ENCODE measurements at regions not wholly inside any gene's neighbourhood (a gene's known extent, or its start where the extent isn't known, plus 50 kb on each side); places are given as distances from the start of the nearest gene placed in this dataset.

DNA sequence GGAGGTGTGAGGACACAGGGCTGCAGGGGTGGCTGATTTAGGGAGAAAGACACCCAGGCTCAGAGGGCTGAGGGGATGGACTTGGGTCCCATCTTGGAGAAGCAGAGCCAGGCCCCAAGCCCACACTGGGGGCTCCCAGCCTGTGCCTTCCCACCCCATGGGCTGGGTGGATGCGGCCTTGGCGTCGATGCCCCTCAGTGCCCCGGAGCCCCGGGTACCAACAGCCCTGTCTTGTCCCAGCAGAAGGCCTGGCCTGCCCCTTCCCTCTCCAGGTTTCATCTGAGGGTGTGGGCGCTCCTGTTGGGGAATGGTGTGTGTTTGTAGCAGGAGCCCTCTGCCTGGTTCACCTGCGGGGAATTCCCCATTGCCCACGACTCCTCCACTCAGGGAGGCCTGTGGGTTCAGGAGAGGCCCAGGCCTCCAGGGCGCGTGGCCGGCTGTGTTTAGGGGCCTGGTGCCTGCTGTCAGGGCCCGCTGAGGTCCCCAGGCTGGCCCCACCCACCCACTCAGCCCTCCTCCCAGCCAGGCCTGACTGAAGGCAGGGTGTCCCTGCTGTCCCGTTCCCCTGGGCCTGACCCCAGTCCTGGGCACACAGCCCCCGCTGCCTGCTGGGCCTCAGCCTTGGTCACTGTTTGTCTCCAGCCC, 51.1 kb upstream of the BEGAIN start:
- no peak for DNase-seq (ENCODE audit: low spot score)

DNA sequence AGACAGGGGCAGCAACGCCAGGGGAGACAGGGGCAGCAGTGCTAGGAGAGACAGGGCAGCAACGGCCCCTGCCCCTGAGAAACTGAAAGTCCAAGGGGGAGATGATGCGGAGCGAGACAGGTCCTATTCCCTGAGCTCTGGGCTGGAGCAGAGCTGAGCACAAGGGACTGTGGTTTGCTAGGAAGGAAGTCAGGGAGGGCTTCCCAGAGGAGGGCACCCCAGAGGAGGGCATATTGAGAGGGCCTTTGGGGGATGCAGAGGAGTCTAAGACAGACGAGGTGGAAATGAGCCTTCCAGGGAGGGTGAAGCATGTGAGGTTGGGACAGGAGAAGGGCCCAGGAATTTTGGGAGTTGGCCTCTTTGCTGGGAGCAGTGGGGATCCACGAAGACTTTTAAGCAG, 52.1 kb upstream of the BEGAIN start:
- no peak for DNase-seq (ENCODE audit: low spot score)

DNA sequence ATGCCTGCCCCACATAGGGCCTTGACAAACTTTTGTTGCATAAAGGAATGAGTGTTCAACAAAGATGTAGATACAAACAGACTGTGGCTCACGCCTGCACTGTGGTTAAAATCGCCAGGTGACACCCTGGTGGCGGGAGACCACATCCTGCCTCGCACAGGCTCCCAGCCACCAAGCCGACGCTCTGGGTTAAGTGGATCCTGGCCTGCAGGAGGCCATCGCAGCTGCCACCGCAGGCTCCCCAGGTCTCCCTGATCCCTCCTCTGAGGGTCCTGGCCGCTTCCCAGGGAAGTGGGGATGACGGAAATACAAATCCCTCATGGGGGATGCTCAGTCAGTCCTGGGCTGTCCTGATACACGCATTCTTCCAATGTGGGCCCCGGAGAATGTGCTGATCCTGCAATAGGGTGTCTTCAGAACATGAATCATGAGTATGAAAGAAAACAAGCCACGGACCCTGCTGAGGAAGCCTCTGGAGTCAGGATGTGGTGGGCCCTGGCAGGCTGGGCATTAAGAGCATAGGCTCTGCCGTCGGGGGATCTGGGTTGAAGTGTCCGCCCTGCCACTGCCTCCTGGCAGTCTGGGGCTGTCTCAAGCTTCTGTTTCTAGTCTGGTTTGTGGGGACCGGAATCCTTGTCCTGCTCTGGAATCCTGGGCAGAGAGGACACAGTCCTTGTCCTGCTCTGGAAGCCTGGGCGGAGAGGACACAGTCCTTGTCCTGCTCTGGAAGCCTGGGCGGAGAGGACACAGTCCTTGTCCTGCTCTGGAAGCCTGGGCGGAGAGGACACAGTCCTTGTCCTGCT, 53.5 kb upstream of the BEGAIN start:
- peak; percentile 76 for DNase-seq (ENCODE audit: low spot score)

DNA sequence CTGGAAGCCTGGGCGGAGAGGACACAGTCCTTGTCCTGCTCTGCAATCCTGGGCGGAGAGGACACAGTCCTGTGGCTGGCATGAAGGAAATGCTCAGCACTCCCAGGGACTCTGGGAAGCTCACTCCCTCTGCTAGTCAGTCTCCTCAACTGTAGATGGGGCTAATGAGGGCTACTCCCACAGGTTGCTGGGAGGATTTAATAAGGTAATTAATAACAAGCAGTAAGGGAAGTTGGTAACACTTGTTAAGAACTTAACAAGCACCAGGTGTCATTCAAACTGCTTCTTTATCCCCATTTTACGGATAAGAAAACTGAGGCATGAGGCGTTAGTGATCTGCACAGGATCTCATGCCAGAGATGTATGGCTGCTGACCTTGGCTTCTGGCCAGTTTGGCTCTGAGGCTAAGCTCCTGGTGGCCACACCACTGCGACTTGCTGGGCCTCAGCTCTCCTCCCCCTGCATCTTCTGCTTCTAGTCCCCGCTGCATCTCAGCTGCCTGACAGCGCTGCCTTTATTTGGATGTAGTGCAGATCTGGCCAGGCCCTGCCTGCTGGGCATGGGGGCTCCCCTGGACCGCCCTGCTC, 54.1 kb upstream of the BEGAIN start:
- no peak for DNase-seq (ENCODE audit: low spot score)

DNA sequence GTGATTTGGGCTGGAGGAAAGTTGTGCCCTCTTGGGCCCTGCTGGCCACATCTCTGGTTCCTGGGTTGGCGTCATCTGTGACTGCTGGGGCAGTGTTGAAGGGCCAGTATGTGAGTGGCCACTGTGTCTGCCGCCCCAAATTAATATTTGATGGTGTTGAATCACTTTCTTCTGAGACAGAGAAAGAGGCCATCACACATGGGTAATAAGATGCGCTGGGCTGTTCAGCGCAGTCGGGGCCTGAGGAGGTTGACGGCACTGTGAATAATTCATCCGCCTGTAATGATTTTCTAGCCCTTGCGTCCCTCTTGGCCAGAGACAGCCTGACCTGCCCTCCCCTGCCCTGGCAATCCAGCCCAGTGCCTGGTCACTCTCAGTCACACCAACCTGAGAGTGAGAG, 56.2 kb upstream of the BEGAIN start:
- DNase-seq (ENCODE audit: low spot score): no peak

DNA sequence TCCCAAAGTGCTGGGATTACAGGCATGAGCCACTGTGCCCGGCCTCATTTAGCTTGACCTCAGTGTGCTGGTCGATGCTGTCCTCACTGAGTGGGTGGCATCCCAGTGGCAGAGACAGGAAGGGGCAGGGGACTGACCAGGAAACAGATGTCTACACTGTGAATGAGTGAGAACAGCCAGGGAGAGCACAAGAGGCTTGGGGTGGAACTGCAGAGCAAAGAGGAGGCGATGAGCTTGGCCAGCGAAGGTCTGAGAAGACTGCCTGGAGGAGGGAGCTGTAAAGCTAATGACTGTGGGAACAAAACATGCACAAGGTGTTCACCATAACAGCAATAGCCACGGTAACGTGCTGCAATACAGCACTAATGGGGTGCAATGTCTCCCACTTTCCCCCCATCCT, 57.2 kb upstream of the BEGAIN start:
- DNase-seq (ENCODE audit: low spot score): no peak

DNA sequence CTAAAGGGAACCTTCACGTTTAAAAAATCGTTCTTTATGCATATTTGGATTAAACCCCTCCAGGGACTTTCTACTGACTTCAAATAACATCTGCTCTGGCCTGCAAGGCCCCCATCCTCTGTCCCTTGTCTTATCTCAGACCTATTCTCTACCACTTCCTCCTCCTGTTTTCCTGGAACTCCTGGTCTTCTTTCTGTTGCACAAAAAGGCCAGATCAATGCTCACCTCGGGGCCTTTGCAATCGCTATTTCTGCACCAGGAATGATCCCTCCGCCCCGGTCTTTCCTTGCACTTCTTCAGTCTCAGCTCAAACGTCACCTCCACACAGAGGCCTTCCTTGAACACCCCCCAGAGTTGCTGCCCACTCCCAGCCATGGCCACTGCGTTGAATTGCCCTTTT, 57.6 kb upstream of the BEGAIN start:
- DNase-seq (ENCODE audit: low spot score): no peak

DNA sequence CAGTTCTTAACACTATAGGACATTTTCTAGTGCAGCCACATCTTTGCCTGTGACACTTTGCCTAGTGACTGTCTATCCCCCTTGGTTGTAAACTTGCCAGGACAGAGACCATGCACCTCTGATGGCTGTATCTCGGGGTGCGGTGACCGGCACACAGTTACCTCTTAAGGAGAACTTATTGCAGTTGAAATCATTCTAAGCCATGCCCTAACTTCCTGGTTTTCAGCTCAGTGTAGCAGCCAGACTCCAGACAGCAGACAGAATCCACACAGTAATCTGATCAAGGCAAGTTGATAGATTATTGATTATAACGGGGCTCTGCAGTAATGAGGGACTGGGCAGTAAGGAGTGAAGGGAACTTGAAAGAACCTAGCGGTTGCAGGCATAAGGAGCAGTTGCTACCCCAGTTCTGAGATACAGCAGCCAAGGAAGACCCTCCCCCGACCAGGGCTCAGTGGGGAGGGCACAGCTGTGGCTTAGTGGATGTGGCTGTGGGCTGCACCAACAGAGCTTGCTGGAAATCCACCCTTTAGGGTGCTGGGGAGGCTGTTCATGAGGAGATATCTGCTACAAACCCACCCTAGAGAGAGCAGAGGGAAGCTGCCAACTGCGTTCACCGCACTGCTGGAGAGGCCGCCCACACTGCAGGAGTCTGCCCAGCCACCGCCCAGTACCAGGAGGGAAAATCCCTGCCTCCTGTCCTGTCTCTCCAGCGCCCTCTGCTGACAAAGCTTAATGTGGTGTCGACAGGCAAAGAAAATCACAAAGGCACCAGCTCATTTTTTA, 58.2 kb upstream of the BEGAIN start:
- peak; percentile 86 for DNase-seq (ENCODE audit: low spot score)

DNA sequence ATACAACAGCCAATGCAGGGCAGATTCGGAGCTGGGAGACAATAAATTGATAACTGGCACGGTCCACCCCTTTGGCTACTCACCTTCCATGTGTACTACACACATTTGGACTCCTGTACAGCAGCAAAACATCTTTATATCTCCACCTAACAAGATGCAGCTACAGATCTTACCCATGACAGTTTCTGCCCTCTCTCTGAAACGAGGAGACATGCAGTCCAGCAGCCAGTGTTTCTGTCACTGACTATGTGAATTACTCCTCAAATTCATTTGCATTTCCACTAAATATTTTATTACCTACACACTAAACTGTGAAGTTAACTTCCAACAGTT, 58.7 kb upstream of the BEGAIN start:
- DNase-seq (ENCODE audit: low spot score): no peak

DNA sequence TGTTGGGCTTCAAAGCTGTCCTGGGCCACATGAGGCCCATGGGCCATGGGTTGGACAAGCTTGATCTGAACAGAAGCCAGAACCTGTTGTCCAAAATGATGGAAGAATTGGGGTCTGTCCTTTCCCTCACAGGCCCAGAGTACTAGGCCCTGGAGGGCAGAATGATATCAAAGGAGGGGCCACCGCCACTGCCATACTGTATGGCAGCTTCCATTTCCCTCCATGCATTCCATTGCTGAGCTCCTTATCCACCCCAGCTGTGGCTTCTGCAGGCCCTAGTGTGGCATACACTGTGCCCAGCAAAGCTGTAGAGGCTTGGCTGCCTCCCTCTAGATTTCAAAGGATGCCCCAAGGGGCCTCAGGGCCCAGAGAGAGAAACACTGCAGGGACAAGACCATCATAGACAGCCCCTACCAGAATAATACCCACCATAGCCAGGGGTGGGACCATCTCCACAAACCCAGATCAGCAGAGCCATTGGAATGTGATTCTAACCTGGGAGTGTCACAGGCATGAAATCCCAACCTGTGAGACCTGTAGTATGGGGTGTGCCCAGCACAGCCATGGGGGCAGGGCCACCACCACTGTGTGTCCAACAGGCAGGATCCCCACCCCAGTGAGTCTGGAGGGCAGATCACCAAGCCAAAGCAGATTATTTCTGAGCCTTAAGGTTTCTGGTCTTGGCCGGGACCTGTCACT, 61.4 kb upstream of the BEGAIN start:
- no peak for DNase-seq (ENCODE audit: low spot score)

DNA sequence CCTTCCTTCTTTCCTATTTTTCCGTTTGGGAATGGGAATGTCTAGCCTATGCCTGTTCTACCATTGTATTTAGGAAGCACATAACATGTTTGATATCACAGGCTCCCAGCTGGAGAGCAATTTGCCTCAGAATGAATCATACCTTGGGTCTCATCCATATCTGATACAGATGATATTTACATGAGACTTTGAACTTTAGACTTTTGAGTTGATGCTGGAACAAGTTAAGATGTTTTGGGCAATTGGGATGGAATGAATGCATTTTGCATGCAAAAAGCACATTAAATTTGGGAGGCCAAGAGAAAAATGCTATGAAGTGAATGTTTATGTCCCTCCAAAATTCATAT, 61.9 kb upstream of the BEGAIN start:
- DNase-seq (ENCODE audit: low spot score): no peak

DNA sequence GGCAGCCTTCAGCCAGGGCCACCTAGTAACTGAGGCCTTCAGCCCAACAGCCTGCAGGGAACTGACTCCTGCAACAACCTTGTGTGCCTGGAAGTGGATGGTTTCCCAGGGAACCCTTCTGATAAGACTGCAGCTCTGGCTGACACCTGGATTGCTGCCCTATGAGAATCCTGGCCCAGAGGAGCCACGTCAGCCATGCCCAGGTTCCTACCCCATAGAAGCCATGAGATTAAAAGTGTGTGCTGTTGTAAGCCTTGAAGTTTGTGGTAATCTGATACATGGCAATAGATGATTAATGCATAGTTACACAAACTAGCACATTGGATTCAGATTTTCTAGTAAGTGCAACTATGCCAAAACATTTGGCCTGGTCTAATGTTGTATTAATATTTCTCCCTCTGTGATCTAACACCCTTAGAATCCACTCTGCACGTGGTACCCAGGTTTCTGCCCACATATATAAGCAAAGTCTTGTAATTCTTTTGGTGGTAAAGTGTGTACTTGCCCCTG, 64.8 kb upstream of the BEGAIN start:
- no peak for DNase-seq (ENCODE audit: low spot score)

DNA sequence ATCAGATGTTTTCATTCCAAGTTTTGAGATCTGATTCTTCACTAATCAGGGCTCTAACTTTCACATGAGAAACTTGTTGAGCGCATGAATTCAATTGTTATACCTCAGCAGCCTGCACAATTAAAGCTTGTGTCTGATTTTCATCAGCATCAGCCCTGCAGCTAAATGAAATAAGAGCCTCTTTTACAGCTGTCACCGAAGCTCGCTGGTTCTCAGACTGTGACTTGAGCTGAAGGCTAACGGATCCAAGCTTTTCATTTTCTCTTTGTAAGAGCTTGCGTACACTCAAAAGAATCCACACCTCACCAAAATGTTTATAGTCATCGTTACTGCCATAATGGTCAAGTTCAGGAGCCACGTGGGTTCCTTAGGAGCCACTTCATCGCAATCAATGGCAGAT, 65.5 kb upstream of the BEGAIN start:
- no peak for DNase-seq (ENCODE audit: low spot score)

DNA sequence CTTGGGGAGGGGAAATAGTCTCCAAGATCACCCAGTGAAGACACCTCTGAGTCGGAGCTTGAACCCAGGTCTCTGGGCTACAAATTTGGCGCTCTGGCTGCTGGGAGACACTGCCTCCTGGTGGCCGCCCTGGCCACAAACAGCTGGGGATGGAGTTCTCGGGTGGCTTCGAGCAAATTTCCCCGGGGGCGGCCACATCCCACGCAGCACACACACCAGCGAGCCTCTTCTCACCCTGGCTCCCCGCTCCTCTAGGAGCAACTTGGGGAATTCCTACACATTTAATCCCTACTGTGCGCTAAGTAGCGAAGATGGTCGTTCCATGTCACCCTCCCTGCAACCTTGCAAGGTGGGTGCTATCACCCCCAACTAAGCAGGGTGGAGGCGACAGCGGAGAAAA, 66.2 kb upstream of the BEGAIN start:
- DNase-seq (ENCODE audit: low spot score): peak; percentile 36

DNA sequence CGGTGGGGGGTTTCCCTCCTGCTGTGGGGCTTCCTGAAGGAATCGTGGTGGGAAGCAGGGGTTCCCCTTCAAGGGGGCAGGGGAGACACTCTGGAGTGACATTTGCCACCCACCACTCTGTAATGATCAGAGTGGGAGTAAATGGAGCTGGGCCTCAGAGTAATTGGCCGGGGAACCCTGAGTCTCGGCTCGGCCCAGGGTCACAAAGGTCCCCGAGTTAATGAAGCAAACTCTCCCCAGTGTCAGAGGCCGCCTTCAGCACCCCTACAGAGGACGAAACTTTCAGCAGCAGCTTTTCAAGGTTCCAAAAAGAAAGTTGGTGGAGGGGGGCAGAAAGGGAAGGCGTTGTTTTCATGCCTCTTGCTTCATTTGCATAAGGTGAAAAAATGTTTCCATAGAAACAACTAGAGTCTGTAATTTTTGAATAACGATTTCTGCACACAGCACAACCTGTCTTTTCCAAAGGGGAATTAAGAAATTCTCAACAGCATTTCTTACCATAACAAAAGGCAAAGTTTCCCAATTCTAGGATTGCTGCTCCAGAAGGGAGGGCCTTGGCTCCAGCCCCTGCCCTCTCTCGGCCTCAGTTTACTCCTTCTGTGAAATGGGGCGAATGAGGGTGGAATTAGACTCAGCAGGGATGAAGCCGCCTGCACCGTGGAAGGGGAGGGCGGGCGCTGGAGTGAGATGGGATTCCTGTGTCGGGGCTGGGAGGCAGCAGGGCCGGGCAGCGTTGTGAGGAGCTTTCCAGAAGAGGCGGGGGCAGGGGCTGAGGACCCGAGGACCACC, 67.0 kb upstream of the BEGAIN start:
- no peak for DNase-seq (ENCODE audit: low spot score)

DNA sequence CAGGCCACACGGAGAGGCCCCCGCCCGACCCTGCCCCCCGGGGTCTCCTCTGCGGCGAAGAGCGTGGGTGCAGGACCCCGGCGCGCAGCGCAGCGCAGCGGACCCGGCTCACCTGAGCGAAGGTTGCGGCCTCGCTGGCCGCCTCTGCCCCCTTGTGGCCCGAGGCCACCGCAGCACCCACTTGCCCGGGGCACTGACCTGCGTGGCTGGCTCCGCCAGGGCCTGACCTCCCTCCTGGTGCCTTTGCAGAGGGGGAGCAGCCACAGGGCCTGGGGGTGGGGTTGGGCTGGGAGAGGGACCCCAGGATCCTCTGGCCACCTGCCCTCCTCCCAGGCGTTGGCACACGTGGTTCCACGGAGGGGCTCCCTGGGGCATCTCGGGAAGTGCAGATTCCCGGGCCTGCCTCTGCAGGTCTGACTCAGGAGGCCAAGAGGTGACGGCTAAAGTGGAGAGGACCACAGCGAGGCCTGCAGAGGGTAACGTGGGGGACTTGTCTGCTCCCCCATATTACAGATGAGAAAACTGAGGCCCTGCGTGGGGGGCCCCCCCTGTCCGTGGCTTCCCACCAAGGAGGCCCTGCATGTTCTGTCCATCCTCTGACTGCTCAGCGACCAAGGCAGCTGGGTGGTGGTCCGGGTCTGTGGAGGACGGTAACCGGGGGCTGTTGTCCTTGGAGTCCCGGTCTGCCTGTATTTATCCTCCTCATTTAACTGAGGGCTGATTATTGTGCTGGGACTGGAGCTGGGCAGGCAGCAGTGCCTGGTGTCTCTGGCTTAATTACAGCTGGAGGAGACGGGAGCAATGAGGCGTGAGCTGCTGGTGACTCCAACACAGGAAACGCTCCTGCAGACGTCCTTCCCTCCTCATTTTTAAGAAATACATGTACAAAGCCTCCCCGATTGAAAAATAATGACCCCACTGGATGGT, 67.9 kb upstream of the BEGAIN start:
- peak; percentile 25 for DNase-seq (ENCODE audit: low spot score)

DNA sequence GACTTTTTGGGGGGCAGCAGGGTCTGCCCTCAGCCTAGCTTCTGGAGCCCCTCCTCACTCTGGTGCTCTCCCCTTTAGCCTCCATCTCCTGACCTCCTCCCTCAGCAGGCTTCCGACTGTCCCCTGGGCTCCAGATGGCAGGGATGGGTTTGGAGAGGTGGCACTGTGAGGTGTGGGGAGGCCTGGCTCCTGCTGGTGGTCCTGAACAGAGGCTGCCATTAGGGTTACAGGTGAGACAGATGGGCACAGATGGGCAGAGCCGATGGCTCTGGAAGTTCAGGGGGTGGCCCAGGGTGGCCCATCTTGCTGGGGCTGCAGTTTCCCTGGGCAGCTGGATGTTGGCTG, 68.5 kb upstream of the BEGAIN start:
- no peak for DNase-seq (ENCODE audit: low spot score)

DNA sequence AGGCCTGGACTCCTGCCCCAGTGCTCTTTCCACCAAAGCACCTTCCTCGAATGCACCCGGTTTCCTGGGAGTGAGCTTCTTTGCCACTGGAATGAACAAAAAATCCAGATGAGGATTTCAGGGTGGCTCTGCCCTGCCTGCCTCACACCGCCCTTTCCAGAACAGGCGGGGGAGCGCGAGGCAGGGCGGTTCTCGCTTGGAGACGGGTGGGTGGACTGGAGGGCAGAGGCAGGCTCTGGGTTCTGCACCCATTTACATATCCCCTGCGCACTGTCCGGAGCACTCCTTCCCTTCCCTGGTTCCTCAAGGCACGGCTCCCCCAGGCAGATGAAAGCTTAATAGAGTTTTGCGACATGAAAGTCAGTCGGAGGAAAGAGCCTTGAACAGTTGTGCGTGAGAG, 69.7 kb upstream of the DLK1 start:
- DNase-seq (ENCODE audit: low spot score): no peak

DNA sequence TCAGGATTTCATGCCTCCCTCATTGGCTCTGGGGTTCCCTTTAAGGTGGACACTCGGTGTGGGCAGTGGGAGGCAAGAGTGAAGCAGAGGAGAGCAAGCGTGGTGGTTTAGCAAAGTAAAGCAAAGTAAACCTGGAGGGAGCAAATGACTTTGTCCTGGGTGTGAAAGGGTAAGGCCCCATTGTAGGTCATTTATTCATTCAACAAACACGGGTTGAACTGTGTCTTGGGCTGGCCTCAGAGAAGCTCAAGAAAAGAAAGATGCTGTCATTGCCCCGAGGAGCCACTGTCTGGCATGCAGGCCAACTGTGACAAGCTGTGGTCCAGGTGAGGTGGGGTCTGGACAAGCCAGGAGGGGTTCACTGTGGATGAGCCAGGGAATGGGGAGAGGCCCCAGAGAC, 68.9 kb upstream of the DLK1 start:
- DNase-seq (ENCODE audit: low spot score): no peak

DNA sequence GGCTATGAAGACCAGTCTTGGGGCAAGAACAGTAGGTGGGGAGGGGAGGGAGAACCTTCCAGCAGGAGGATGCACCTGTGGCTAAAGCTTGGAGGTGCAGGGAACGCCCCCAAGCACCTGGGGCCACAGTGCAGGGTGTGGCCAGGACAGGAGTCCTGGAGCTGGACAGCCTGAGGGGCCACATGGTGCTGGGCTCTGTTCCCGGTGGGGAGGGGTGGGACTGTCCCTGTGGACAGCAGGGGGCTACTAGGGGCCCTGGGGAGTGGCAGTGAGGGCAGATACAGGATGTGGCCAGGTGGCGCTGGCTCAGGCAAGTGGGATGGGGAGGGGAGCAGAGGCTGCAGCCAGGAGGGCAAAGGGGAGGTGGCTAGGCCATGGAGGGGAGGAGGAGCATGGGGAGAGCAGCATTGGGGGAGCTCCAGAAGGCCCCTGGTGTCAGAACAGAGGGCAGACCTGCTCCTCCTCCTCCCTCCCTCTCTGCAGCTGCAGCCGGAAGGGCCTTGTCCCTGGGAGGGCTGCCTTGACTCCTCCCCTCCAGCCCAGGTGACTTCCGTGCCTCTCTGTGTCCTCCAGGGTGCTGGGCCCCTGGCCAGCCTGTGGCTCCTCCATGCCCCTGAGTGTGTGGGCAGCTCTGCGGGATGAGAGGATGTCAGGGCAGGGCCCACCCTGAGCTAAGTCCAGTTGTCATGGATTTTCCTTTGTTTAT, 68.4 kb upstream of the DLK1 start:
- no peak for DNase-seq (ENCODE audit: low spot score)
